SU-DHL-6 (cell line): ENCODE measurements at regions not wholly inside any gene's neighbourhood (a gene's known extent, or its start where the extent isn't known, plus 50 kb on each side); places are given as distances from the start of the nearest gene placed in this dataset.

Source experiments
- EZH2phosphoT487 ChIP-seq: fragments of 200-600 bp; sonication (generic), shearing (Covaris generic); conservative IDR thresholded peaks from 2 replicates; pipeline ENCODE4 v1.6.1; 2018; ENCODE audit warnings: mild to moderate bottlenecking, antibody characterized with exemption, low read length, moderate library complexity, mixed read lengths
- TF ChIP-seq, protein P1 (sequence below): fragments of 200-600 bp; sonication (generic); IDR thresholded peaks from one replicate; pipeline ENCODE4 v1.5.1; 2017; ENCODE audit warnings: antibody characterized with exemption, mild to moderate bottlenecking, low read length, moderate library complexity; ENCODE audit not compliant: insufficient read depth, poor library complexity, severe bottlenecking

GRCh38 chr5:125203912-125204311, 457.5 kb upstream of the ZNF608 start:
- no peak for TF ChIP-seq EZH2phosphoT487
- TF ChIP-seq, protein P1, sequence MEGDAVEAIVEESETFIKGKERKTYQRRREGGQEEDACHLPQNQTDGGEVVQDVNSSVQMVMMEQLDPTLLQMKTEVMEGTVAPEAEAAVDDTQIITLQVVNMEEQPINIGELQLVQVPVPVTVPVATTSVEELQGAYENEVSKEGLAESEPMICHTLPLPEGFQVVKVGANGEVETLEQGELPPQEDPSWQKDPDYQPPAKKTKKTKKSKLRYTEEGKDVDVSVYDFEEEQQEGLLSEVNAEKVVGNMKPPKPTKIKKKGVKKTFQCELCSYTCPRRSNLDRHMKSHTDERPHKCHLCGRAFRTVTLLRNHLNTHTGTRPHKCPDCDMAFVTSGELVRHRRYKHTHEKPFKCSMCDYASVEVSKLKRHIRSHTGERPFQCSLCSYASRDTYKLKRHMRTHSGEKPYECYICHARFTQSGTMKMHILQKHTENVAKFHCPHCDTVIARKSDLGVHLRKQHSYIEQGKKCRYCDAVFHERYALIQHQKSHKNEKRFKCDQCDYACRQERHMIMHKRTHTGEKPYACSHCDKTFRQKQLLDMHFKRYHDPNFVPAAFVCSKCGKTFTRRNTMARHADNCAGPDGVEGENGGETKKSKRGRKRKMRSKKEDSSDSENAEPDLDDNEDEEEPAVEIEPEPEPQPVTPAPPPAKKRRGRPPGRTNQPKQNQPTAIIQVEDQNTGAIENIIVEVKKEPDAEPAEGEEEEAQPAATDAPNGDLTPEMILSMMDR: no peak
